MM.1S (cell line): ENCODE measurements at regions not wholly inside any gene's neighbourhood (a gene's known extent, or its start where the extent isn't known, plus 50 kb on each side); places are given as distances from the start of the nearest gene placed in this dataset.

Experiments used
- DNase-seq: peaks from one replicate; pipeline ENCODE4 v3.0.0-alpha.2; 2015
- H2AFZ ChIP-seq: fragments of 300-600 bp; sonication (generic); 2 replicates; pipeline ENCODE4 v1.6.0; 2016; ENCODE audit warnings: antibody characterized with exemption, low read length
- H3F3A ChIP-seq: fragments of 300-600 bp; sonication (generic); 2 replicates; pipeline ENCODE4 v1.6.1; 2016; ENCODE audit warnings: mild to moderate bottlenecking, antibody characterized with exemption, low read length, moderate library complexity, mixed read lengths; ENCODE audit not compliant: insufficient read depth
- H3K27ac ChIP-seq: fragments of 300-600 bp; sonication (generic); 2 replicates; pipeline ENCODE4 v1.5.1; 2016; ENCODE audit warnings: mild to moderate bottlenecking, low read length
- H3K27me3 ChIP-seq: fragments of 300-600 bp; sonication (generic); replicated peaks from 2 replicates; pipeline ENCODE4 v1.6.0; 2016; ENCODE audit warnings: low read length; ENCODE audit not compliant: insufficient read depth
- H3K36me3 ChIP-seq: fragments of 300-600 bp; sonication (generic); replicated peaks from 2 replicates; pipeline ENCODE4 v1.6.1; 2016; ENCODE audit warnings: mild to moderate bottlenecking, low read length, mixed read lengths; ENCODE audit not compliant: insufficient read depth
- H3K4me1 ChIP-seq: fragments of 300-600 bp; sonication (generic); 2 replicates; pipeline ENCODE4 v1.6.1; 2016; ENCODE audit warnings: low read length, mixed read lengths
- H3K4me2 ChIP-seq: fragments of 300-600 bp; sonication (generic); 2 replicates; pipeline ENCODE4 v1.6.0; 2016; ENCODE audit warnings: low read depth, low read length
- H3K4me3 ChIP-seq: fragments of 300-600 bp; sonication (generic); 2 replicates; pipeline ENCODE4 v1.5.1; 2016; ENCODE audit warnings: low read length, mixed read lengths
- H3K79me2 ChIP-seq: fragments of 300-600 bp; sonication (generic); 2 replicates; pipeline ENCODE4 v1.6.1; 2016; ENCODE audit warnings: mixed run types, low read length, mixed read lengths
- H3K9ac ChIP-seq: fragments of 300-600 bp; sonication (generic); 2 replicates; pipeline ENCODE4 v1.6.1; 2016; ENCODE audit warnings: low read length, mixed read lengths
- H3K9me2 ChIP-seq: fragments of 300-600 bp; sonication (generic); replicated peaks from 2 replicates; pipeline ENCODE4 v1.6.1; 2016; ENCODE audit warnings: mild to moderate bottlenecking, low read length, mixed read lengths; ENCODE audit not compliant: insufficient read depth
- H3K9me3 ChIP-seq: fragments of 300-600 bp; sonication (generic); replicated peaks from 2 replicates; pipeline ENCODE4 v1.6.1; 2016; ENCODE audit warnings: mild to moderate bottlenecking, low read length, mixed read lengths; ENCODE audit not compliant: insufficient read depth
- H4K20me1 ChIP-seq: fragments of 300-600 bp; sonication (generic); 2 replicates; pipeline ENCODE4 v1.6.1; 2016; ENCODE audit warnings: mild to moderate bottlenecking, low read length, moderate library complexity, mixed read lengths; ENCODE audit not compliant: insufficient read depth
- EZH2 ChIP-seq: fragments of 300-600 bp; sonication (generic); optimal IDR thresholded peaks from 2 replicates; pipeline ENCODE3; 2017; ENCODE audit warnings: low read depth, mild to moderate bottlenecking, antibody characterized with exemption, low read length, mixed read lengths
- EZH2phosphoT487 ChIP-seq: fragments of 300-600 bp; sonication (generic); IDR thresholded peaks from 2 replicates; pipeline ENCODE4 v1.6.1; 2018; ENCODE audit warnings: antibody characterized with exemption, low read length
- TF ChIP-seq, protein P1 (sequence below): fragments of 300-600 bp; sonication (generic); IDR thresholded peaks from 2 replicates; pipeline ENCODE4 v1.5.1; 2016; ENCODE audit warnings: antibody characterized with exemption, low read length, mixed read lengths

- Histone ChIP-seq H3K27me3 (no peaks in the 10 kb centered on the region), H3K9me3 (no peaks in the 10 kb centered on the region), H3K27ac (no peak overlapping the region), H3K79me2 (no peaks in the 10 kb centered on the region), H3K4me3 (no peak overlapping the region), H4K20me1 (no peaks in the 10 kb centered on the region), H3K36me3 (no peaks in the 10 kb centered on the region), H2AFZ (no peak overlapping the region), H3F3A (no peaks in the 10 kb centered on the region), H3K9ac (no peak overlapping the region), H3K4me2 (no peak overlapping the region), H3K4me1 (no peaks in the 10 kb centered on the region), H3K9me2 (no peaks in the 10 kb centered on the region)
- DNase-seq, result no peak
- TF ChIP-seq, protein P1, sequence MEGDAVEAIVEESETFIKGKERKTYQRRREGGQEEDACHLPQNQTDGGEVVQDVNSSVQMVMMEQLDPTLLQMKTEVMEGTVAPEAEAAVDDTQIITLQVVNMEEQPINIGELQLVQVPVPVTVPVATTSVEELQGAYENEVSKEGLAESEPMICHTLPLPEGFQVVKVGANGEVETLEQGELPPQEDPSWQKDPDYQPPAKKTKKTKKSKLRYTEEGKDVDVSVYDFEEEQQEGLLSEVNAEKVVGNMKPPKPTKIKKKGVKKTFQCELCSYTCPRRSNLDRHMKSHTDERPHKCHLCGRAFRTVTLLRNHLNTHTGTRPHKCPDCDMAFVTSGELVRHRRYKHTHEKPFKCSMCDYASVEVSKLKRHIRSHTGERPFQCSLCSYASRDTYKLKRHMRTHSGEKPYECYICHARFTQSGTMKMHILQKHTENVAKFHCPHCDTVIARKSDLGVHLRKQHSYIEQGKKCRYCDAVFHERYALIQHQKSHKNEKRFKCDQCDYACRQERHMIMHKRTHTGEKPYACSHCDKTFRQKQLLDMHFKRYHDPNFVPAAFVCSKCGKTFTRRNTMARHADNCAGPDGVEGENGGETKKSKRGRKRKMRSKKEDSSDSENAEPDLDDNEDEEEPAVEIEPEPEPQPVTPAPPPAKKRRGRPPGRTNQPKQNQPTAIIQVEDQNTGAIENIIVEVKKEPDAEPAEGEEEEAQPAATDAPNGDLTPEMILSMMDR, result no peak
- TF ChIP-seq EZH2, result no peak
- TF ChIP-seq EZH2phosphoT487, result no peak
Observed at GRCh38 chr5:125229556-125229955, 483.1 kb upstream of the ZNF608 start.

- no peaks in the 10 kb centered on the region for H3K9me3 ChIP-seq
- no peak for TF ChIP-seq EZH2
- no peak for TF ChIP-seq EZH2phosphoT487
- TF ChIP-seq, protein P1, result no peak
- no peak overlapping the region for H2AFZ ChIP-seq
- H4K20me1 ChIP-seq, result no peaks in the 10 kb centered on the region
- no peaks in the 10 kb centered on the region for H3K27me3 ChIP-seq
- no peaks in the 10 kb centered on the region for H3K36me3 ChIP-seq
- H3K27ac ChIP-seq, result no peak overlapping the region
- no peaks in the 10 kb centered on the region for H3F3A ChIP-seq
- DNase-seq, result no peak
- no peaks in the 10 kb centered on the region for H3K9me2 ChIP-seq
- no peak overlapping the region for H3K9ac ChIP-seq
- no peak overlapping the region for H3K4me3 ChIP-seq
- H3K4me2 ChIP-seq, result no peak overlapping the region
- no peaks in the 10 kb centered on the region for H3K4me1 ChIP-seq
- H3K79me2 ChIP-seq, result no peaks in the 10 kb centered on the region
Observed at GRCh38 chr5:125232779-125233230, 486.4 kb upstream of the ZNF608 start.

DNA sequence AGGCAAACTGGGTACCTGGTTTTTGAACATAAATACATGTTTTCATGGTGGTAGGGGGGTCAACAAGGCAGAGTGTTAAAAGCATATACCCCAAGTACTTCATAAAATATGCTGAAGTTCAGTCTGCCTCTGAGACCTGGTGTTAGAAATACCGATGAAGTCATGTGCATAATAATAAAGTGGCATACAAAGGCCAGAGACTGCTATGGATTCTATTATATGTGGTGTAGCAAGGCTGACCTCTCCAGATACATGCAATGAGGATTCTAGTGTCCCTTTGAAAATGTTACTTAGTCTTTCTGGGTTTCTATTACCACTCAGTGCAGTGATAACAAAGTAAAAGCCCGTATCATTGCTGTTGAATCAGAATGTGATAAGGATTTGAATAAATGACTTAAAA is 487.5 kb upstream of the ZNF608 start:
- no peak overlapping the region for H3K27ac ChIP-seq
- TF ChIP-seq, protein P1, result no peak
- no peak for TF ChIP-seq EZH2
- no peak for TF ChIP-seq EZH2phosphoT487
- H4K20me1 ChIP-seq, result no peaks in the 10 kb centered on the region
- no peaks in the 10 kb centered on the region for H3K79me2 ChIP-seq
- H3F3A ChIP-seq, result no peaks in the 10 kb centered on the region
- H3K27me3 ChIP-seq, result no peaks in the 10 kb centered on the region
- no peaks in the 10 kb centered on the region for H3K36me3 ChIP-seq
- H3K9ac ChIP-seq, result no peak overlapping the region
- H3K4me2 ChIP-seq, result no peak overlapping the region
- no peak for DNase-seq
- H2AFZ ChIP-seq, result no peak overlapping the region
- no peaks in the 10 kb centered on the region for H3K9me2 ChIP-seq
- H3K4me1 ChIP-seq, result no peaks in the 10 kb centered on the region
- no peak overlapping the region for H3K4me3 ChIP-seq
- H3K9me3 ChIP-seq, result no peaks in the 10 kb centered on the region
